ENCODE measurements at regions not wholly inside any gene's neighbourhood (a gene's known extent, or its start where the extent isn't known, plus 50 kb on each side); places are given as distances from the start of the nearest gene placed in this dataset.
A peak's percentile ranks its signal among the peaks of the same experiment; 100 is the strongest.

DNA sequence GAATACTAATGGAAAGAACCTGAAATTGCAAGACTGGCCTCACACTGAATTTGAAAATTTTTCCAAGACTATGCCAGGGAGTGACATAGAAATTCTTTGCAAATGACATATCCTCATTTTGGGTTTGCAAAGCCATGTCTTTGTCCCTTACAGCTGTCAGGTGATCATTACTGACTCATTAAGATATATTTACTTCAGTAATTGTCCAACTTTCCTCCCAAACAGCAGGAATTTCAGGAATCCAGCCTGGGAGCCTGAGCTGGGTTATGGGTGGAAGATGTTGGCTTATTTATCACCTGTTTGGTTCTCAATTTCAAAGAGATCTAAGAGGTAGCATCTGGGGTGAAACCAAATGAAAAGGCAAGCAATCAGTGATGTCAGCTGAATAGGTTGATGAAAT, 111.6 kb upstream of the ACP3 start:
- H3K27ac ChIP-seq, result no peak overlapping the region
- TF ChIP-seq, protein P1, sequence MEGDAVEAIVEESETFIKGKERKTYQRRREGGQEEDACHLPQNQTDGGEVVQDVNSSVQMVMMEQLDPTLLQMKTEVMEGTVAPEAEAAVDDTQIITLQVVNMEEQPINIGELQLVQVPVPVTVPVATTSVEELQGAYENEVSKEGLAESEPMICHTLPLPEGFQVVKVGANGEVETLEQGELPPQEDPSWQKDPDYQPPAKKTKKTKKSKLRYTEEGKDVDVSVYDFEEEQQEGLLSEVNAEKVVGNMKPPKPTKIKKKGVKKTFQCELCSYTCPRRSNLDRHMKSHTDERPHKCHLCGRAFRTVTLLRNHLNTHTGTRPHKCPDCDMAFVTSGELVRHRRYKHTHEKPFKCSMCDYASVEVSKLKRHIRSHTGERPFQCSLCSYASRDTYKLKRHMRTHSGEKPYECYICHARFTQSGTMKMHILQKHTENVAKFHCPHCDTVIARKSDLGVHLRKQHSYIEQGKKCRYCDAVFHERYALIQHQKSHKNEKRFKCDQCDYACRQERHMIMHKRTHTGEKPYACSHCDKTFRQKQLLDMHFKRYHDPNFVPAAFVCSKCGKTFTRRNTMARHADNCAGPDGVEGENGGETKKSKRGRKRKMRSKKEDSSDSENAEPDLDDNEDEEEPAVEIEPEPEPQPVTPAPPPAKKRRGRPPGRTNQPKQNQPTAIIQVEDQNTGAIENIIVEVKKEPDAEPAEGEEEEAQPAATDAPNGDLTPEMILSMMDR (conservative IDR thresholded peaks at IDR 0.05), result no peak

DNA sequence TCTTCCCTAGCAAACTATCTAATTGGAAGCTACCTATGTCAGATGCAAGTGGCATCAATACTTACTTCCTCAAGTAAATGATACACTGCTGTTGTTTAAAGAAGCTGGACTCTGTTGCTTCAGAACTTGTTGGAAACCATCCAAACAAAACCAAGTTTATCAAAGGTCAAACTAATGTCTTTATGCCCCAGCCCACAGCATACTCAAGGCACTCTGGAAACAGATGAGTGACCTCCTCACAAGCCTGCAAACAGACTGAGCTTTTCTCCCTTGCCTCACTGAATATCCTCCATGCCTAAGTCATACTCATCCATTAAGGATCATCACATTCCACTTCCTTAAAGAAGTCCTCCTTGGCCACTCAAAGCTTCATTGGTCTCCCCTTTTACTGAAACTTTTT, 107.4 kb upstream of the ACP3 start:
- TF ChIP-seq, protein P1 (conservative IDR thresholded peaks at IDR 0.05), result no peak

DNA sequence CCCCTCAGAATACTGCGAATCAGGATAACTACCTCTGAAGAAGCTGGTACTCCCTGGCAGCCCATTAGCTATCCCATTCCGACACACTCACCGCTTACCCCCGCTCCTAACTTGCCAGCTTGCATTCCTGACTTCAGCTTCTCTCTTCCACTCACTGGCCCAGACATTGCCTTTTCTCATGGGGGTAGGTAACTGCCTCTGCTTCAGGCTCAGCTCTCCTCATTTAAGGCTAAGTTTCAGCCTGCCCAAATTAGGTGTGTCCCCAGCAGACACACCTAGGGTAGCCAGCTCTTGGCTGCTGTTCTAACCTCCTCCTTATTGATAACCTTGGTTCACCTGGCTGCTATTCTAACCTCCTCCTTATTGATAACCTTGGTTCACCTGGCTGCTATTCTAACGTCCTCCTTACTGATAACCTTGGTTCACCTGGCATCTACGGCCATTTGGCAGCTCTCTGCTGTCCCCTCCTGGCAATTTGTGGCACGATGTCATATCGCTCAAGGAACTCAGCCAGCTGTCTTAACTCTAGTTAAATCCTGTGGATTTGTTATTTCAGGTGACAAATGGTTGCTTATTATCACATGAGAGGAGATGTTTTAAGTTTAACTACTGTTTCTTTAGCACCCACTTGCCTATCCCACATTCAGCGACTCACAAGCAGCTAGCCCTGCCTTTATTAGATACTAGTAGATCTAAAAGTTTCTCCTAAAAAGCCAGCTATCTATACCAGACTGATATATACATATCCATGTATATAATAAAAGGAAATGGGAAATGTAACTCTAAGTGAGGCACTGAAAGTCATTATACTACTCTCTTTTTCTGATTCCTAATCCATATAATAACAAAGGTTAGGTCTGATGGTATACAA, 106.5 kb upstream of the ACP3 start:
- peak overlapping the region; percentile 77 for H3K27ac ChIP-seq
- TF ChIP-seq, protein P1 (conservative IDR thresholded peaks at IDR 0.05), result peak; percentile 97

More for the DNA sequence above, 107.4 kb upstream of the ACP3 start:
- H3K27ac ChIP-seq, result peak overlapping the region; percentile 77

DNA sequence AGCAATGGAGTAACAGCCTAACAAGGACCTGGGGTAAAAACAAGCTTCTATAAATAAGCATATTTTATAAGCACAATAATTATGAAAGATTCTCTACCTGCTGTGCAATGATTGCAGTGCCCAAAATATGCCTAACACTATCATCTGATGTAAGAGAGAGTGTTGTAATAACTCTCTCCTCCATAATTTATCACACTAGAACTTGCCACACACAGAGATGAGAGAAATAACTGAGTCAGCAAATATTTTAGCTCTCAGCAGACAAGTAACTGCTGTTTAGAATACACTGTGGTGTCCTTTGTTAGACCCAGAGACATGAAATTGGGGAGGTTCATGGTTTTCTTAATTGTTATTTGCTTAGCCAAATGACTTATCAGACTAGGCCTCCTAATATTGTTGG, 105.3 kb upstream of the ACP3 start:
- H3K27ac ChIP-seq, result peak overlapping the region; percentile 77
- TF ChIP-seq, protein P1 (conservative IDR thresholded peaks at IDR 0.05), result no peak

DNA sequence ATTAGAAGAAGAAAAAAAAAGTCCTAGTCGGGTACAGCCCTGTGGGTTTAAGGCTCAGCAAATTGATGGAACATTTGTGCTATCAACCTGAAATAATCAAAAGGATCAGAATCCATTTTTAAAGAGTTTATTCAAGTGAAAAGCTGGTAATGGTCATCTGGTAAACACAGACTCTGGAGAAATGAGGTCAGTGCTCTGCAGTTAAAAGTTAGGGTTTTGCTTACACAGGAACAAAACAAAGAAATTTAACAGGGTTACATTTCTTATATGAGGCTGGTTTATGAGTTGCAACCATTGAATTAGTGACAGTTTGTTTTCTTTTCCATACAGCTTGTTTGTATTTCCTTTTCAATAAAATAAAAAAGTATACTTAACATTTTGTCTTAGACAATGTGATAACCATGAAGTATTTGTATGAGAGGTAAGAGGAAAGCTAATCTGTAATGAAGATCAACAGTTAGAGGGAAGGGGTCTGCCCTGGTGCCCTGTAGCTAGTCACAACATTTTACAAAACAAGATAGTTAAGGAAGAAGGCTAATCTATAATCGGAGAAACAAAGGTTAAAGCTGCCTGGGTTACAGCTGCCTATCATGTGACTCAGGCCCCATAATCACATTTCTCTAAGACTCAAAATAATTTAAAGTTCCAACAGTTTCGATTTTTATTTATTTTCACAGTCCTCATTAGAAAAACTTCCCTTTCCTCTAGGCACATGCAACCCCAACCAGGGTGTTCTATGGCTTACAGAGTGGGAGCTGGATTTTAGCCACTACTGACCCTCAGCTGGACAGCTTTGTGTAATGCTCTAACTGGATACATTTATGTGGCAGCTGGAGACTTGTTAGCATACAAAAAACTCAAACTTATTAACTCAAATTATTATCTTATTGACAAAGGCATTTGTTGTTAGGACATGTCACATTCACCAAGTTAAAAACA, 98.1 kb upstream of the ACP3 start:
- peak overlapping the region; percentile 100 for H3K27ac ChIP-seq
- TF ChIP-seq, protein P1 (conservative IDR thresholded peaks at IDR 0.05), result no peak

DNA sequence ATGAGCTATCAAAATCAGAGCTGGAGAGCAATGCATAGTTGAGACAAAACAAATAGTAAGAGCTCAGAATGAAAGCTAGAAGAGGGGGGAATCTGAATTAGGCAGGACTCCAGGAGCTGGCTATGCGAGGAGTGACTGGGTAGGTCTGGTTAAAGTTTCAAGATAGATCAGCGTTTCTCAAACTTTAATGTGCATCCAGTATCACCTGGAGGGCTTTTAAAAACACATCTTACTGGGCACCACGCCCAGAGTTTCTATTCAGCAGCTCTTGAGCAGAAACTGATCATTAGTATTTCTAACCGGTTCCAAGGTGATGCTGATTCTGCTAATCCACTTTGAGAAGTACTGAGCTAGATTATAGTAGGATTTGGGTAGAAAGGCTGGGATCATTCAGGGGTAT, 96.2 kb upstream of the ACP3 start:
- peak overlapping the region; percentile 100 for H3K27ac ChIP-seq
- TF ChIP-seq, protein P1 (conservative IDR thresholded peaks at IDR 0.05), result no peak
